K562 (cell line): ENCODE measurements at regions not wholly inside any gene's neighbourhood (a gene's known extent, or its start where the extent isn't known, plus 50 kb on each side); places are given as distances from the start of the nearest gene placed in this dataset.

ENCODE experiments used
- CBX3 ChIP-seq, 2 experiments: IDR thresholded peaks; 1 replicate in 1 of 2; 2 replicates in 1 of 2; pipeline ENCODE4 v1.6.1; 2012; ENCODE audit warnings: inconsistent platforms in 2 of 2, low read length in 2 of 2, borderline replicate concordance in 1 of 2, control low read depth in 1 of 2
- EZH2 ChIP-seq: IDR thresholded peaks from 2 replicates; pipeline ENCODE4 v1.6.1; 2012; ENCODE audit warnings: low read depth, mild to moderate bottlenecking, inconsistent platforms, low read length, borderline replicate concordance
- POLR2A ChIP-seq: fragments of 450-650 bp; conservative IDR thresholded peaks from 2 replicates; pipeline ENCODE4 v1.6.1; 2016
- RNF2 ChIP-seq: sonication (generic); IDR thresholded peaks from 2 replicates; pipeline ENCODE4 v1.6.1; 2016
- ZNF140 ChIP-seq: fragments of 250-450 bp; sonication (Bioruptor Pico); IDR thresholded peaks from 2 replicates; pipeline ENCODE4 v1.8.0; 2021; ENCODE audit warnings: moderate library complexity, mild to moderate bottlenecking, inconsistent platforms

GRCh38 chr19:27806471-27807070 lies 1406.4 kb downstream of the UQCRFS1 start:
- TF ChIP-seq POLR2A (no peak), ZNF140 (CRISPR knock-in tag) (no peak), CBX3 (IDR thresholded peaks at IDR 0.05; ENCODE audit: borderline replicate concordance in 1 of 2, low read length in 2 of 2) (no peak), RNF2 (no peak), EZH2 (no peak)
